ENCODE measurements at regions not wholly inside any gene's neighbourhood (a gene's known extent, or its start where the extent isn't known, plus 50 kb on each side); places are given as distances from the start of the nearest gene placed in this dataset.

GRCh38 chr14:85714069-85714468 is 184.1 kb downstream of the FLRT2 start:
- TF ChIP-seq, protein P1, sequence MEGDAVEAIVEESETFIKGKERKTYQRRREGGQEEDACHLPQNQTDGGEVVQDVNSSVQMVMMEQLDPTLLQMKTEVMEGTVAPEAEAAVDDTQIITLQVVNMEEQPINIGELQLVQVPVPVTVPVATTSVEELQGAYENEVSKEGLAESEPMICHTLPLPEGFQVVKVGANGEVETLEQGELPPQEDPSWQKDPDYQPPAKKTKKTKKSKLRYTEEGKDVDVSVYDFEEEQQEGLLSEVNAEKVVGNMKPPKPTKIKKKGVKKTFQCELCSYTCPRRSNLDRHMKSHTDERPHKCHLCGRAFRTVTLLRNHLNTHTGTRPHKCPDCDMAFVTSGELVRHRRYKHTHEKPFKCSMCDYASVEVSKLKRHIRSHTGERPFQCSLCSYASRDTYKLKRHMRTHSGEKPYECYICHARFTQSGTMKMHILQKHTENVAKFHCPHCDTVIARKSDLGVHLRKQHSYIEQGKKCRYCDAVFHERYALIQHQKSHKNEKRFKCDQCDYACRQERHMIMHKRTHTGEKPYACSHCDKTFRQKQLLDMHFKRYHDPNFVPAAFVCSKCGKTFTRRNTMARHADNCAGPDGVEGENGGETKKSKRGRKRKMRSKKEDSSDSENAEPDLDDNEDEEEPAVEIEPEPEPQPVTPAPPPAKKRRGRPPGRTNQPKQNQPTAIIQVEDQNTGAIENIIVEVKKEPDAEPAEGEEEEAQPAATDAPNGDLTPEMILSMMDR (IDR thresholded peaks at IDR 0.05; ENCODE audit: insufficient read depth, low read length, poor library complexity, severe bottlenecking): no peak
- DNase-seq (ENCODE audit: low read depth): no peak

GRCh38 chr14:85711620-85712019 is 181.7 kb downstream of the FLRT2 start:
- DNase-seq (ENCODE audit: low read depth): no peak
- H3K4me3 ChIP-seq (ENCODE audit: low read depth, low read length): no peak overlapping the region

More at GRCh38 chr14:85714069-85714468, 184.1 kb downstream of the FLRT2 start:
- H3K36me3 ChIP-seq (ENCODE audit: control insufficient read depth, insufficient read depth, low read length): no peaks in the 10 kb centered on the region
- no peaks in the 10 kb centered on the region for H3K27me3 ChIP-seq (ENCODE audit: control insufficient read depth, insufficient read depth, low read length)
- H3K4me3 ChIP-seq (ENCODE audit: low read depth, low read length): no peak overlapping the region

More at GRCh38 chr14:85711620-85712019, 181.7 kb downstream of the FLRT2 start:
- no peaks in the 10 kb centered on the region for H3K27me3 ChIP-seq (ENCODE audit: control insufficient read depth, insufficient read depth, low read length)
- TF ChIP-seq, protein P1 (IDR thresholded peaks at IDR 0.05; ENCODE audit: insufficient read depth, low read length, poor library complexity, severe bottlenecking): no peak
- no peaks in the 10 kb centered on the region for H3K36me3 ChIP-seq (ENCODE audit: control insufficient read depth, insufficient read depth, low read length)

Data from kidney epithelial cell (primary cell).